ENCODE measurements at regions not wholly inside any gene's neighbourhood (a gene's known extent, or its start where the extent isn't known, plus 50 kb on each side); places are given as distances from the start of the nearest gene placed in this dataset.

DNA sequence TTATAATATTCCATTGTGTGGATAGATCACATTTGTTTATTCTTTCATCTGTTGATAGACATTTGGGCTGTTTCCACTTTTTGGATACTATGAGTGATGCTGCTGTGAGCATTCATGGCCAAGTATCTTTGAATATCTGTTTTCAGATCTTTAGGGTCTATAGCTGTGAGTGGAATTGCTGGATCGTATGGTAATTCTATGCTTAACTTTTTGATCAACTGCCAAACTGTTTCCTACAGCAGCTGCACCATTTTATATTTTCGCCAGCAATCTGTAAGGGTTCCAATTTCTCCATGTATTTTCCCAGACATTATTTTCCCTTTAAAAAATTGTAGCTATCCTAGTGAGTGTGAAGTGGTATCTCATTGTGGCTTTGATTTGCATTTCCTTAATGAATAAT, 238.1 kb downstream of the AACS start:
- Histone ChIP-seq H3K27ac (no peak overlapping the region), H3K4me3 (no peak overlapping the region), H3K9me3 (no peaks in the 10 kb centered on the region), H3K4me1 (replicated peaks) (no peaks in the 10 kb centered on the region), H3K36me3 (no peaks in the 10 kb centered on the region), H3K27me3 (replicated peaks; ENCODE audit: insufficient read depth) (no peaks in the 10 kb centered on the region)
- no peak for TF ChIP-seq POLR2AphosphoS5 (IDR thresholded peaks at IDR 0.05)
- no peak for TF ChIP-seq POLR2A (IDR thresholded peaks at IDR 0.05)
- TF ChIP-seq, protein P1, sequence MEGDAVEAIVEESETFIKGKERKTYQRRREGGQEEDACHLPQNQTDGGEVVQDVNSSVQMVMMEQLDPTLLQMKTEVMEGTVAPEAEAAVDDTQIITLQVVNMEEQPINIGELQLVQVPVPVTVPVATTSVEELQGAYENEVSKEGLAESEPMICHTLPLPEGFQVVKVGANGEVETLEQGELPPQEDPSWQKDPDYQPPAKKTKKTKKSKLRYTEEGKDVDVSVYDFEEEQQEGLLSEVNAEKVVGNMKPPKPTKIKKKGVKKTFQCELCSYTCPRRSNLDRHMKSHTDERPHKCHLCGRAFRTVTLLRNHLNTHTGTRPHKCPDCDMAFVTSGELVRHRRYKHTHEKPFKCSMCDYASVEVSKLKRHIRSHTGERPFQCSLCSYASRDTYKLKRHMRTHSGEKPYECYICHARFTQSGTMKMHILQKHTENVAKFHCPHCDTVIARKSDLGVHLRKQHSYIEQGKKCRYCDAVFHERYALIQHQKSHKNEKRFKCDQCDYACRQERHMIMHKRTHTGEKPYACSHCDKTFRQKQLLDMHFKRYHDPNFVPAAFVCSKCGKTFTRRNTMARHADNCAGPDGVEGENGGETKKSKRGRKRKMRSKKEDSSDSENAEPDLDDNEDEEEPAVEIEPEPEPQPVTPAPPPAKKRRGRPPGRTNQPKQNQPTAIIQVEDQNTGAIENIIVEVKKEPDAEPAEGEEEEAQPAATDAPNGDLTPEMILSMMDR (IDR thresholded peaks at IDR 0.05): no peak
- intact Hi-C loops (cut with DNase I): no loop called here
- no peak for DNase-seq (ENCODE audit: low spot score)
- WGBS: 64% methylated on average over 2 of the region's 2 CpGs

- DNase-seq (ENCODE audit: low spot score): no peak
- intact Hi-C loops (cut with DNase I): no loop called here
- Histone ChIP-seq H3K36me3 (no peaks in the 10 kb centered on the region), H3K27me3 (replicated peaks; ENCODE audit: insufficient read depth) (no peaks in the 10 kb centered on the region), H3K4me1 (replicated peaks) (no peaks in the 10 kb centered on the region), H3K9me3 (no peaks in the 10 kb centered on the region), H3K4me3 (no peak overlapping the region), H3K27ac (no peak overlapping the region)
- TF ChIP-seq, protein P1 (IDR thresholded peaks at IDR 0.05): no peak
- TF ChIP-seq POLR2A (IDR thresholded peaks at IDR 0.05) (no peak), POLR2AphosphoS5 (IDR thresholded peaks at IDR 0.05) (no peak)
- 96% methylated on average over 10 of the region's 10 CpGs for WGBS
These were observed 238.8 kb downstream of the AACS start for GRCh38 chr12:125304029-125304428.

- Histone ChIP-seq H3K27ac (no peak overlapping the region), H3K27me3 (replicated peaks; ENCODE audit: insufficient read depth) (no peaks in the 10 kb centered on the region), H3K4me3 (no peak overlapping the region), H3K36me3 (no peaks in the 10 kb centered on the region), H3K4me1 (replicated peaks) (no peaks in the 10 kb centered on the region), H3K9me3 (no peaks in the 10 kb centered on the region)
- 10% methylated on average over 6 of the region's 6 CpGs for WGBS
- DNase-seq (ENCODE audit: low spot score): no peak
- no peak for TF ChIP-seq POLR2A (IDR thresholded peaks at IDR 0.05)
- TF ChIP-seq, protein P1 (IDR thresholded peaks at IDR 0.05): no peak
- peak; percentile 57 for TF ChIP-seq POLR2AphosphoS5 (IDR thresholded peaks at IDR 0.05)
- intact Hi-C loops (cut with DNase I): no loop called here
These were observed 240.0 kb downstream of the AACS start for GRCh38 chr12:125305231-125305630.

DNA sequence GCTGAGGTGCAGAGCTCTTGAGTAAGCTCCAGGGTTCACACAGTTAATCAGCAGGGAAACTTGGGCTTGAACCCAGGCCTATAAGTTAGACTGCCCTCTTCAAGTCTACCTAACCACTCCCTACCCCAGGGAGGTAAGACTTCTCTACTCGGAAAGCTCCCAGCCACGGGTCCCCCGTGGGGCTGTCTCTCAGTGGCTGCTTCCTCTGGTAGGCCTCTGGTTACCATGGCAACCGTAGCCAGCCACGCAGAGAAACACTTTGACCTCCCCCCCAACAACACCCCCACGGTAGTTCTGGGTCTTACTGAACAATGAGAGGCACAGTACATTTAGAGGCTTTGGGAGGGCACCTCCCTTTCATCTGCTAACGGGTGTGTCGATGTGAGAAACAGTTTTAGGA, 245.2 kb downstream of the AACS start:
- 66% methylated on average over 8 of the region's 8 CpGs for WGBS
- Histone ChIP-seq H3K36me3 (no peaks in the 10 kb centered on the region), H3K4me1 (replicated peaks) (no peaks in the 10 kb centered on the region), H3K9me3 (no peaks in the 10 kb centered on the region), H3K27me3 (replicated peaks; ENCODE audit: insufficient read depth) (no peaks in the 10 kb centered on the region), H3K4me3 (no peak overlapping the region), H3K27ac (no peak overlapping the region)
- intact Hi-C loops (cut with DNase I): no loop called here
- no peak for DNase-seq (ENCODE audit: low spot score)
- TF ChIP-seq POLR2A (IDR thresholded peaks at IDR 0.05) (no peak), POLR2AphosphoS5 (IDR thresholded peaks at IDR 0.05) (no peak)
- TF ChIP-seq, protein P1 (IDR thresholded peaks at IDR 0.05): no peak

DNA sequence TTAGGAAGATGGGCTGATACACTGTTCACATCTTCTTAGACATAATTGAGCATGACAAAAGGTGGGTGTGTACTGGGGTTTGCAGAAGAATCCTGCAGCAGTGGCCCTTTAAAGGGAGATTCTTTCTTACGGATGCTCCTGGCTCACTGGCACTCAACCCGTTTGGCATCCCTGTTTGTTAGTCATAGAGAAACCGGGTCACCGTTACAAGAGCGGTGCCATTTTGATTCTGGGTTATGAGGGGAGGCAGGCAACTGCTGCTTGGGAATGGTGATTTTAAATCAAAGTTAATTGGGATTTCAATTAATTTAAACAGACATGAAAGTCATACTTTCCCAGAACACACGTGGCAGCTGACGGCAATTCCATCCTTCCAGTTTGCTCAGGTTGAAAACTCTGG, 245.8 kb downstream of the AACS start:
- TF ChIP-seq, protein P1 (IDR thresholded peaks at IDR 0.05): no peak
- TF ChIP-seq POLR2A (IDR thresholded peaks at IDR 0.05) (no peak), POLR2AphosphoS5 (IDR thresholded peaks at IDR 0.05) (no peak)
- no peak overlapping the region for H3K27ac ChIP-seq
- H3K36me3 ChIP-seq: no peaks in the 10 kb centered on the region
- WGBS: 74% methylated on average over 7 of the region's 7 CpGs
- H3K9me3 ChIP-seq: no peaks in the 10 kb centered on the region
- no peak for DNase-seq (ENCODE audit: low spot score)
- intact Hi-C loops (cut with DNase I): no loop called here
- H3K4me3 ChIP-seq: no peak overlapping the region
- no peaks in the 10 kb centered on the region for H3K27me3 ChIP-seq (replicated peaks; ENCODE audit: insufficient read depth)
- no peaks in the 10 kb centered on the region for H3K4me1 ChIP-seq (replicated peaks)

Measured in prostate gland (tissue), 2 donors.